K562 (cell line): ENCODE measurements at regions not wholly inside any gene's neighbourhood (a gene's known extent, or its start where the extent isn't known, plus 50 kb on each side); places are given as distances from the start of the nearest gene placed in this dataset.

Experiments used
- ATAC-seq: fragments of 200-7000 bp; cut with Tn5 transposase; 3 replicates; pipeline ENCODE4 v1.9.1; 2020; ENCODE audit warnings: moderate library complexity
- BruUV-seq: library from RNA; stranded (reverse); fragments of 400-500 nt; replicated peaks from 2 replicates; lab custom pipeline; 2021; lab: Mats Ljungman, UMichigan
- CTCF ChIA-PET: fragments of 300-600 bp; formaldehyde crosslinking; extraction: SDS; loops from one replicate; lab custom pipeline; 2021; ENCODE audit warnings: low intra/inter-chr PET ratio; lab: Yijun Ruan, JAX
- POLR2A ChIA-PET: fragments of 300-600, 350-650 bp; sonication (Branson Sonifier 250); formaldehyde crosslinking; extraction: SDS; loops from one replicate; lab custom pipeline; 2021; ENCODE audit warnings: antibody characterized with exemption, inconsistent platforms; lab: Yijun Ruan, JAX
- DNase-seq, 4 experiments: peaks; one replicate each; pipeline versions ENCODE4 v3.0.0 to v3.0.0-alpha.2; 2011 to 2018; ENCODE audit warnings: low spot score in 3 of 4, mixed read lengths in 3 of 4; ENCODE audit errors: extremely low read depth in 1 of 4
- FAIRE-seq: peaks from 2 replicates; lab custom pipeline; 2011; peaks lifted over from hg19 to GRCh38; lab: Jason Lieb, UNC
- H2AFZ ChIP-seq: 2 replicates; pipeline ENCODE4 v1.6.0; 2011; ENCODE audit warnings: low read depth, low read length, control low read depth, inconsistent platforms
- H3K27ac ChIP-seq: fragments of 200-600 bp; 3 replicates; pipeline ENCODE4 v1.8.0; 2011; ENCODE audit warnings: low read depth, mild to moderate bottlenecking, control low read depth, inconsistent platforms, low read length, moderate library complexity, mixed read lengths; ENCODE audit errors: extremely low read depth
- H3K27me3 ChIP-seq, 2 experiments: fragments of 300-600 bp in 1 of 2; 2 replicates in 1 of 2; 3 replicates in 1 of 2; pipeline versions ENCODE4 v1.6.0 to v1.8.0; 2011; ENCODE audit warnings: inconsistent platforms in 2 of 2, low read length in 2 of 2, mild to moderate bottlenecking in 1 of 2, mixed read lengths in 1 of 2, moderate library complexity in 1 of 2; ENCODE audit not compliant: control insufficient read depth in 2 of 2, insufficient read depth in 2 of 2
- H3K36me3 ChIP-seq: fragments of 300-600 bp; 3 replicates; pipeline ENCODE4 v1.8.0; 2011; ENCODE audit warnings: mild to moderate bottlenecking, low read length, inconsistent platforms; ENCODE audit not compliant: control insufficient read depth, insufficient read depth
- H3K4me1 ChIP-seq, 2 experiments: fragments of 200-600 bp in 1 of 2; replicated peaks in 1 of 2; 2 replicates in 1 of 2; 3 replicates in 1 of 2; pipeline versions ENCODE4 v1.5.1 to v1.8.0; 2011; ENCODE audit warnings: inconsistent platforms in 2 of 2, low read length in 2 of 2, mild to moderate bottlenecking in 1 of 2, mixed read lengths in 1 of 2, moderate library complexity in 1 of 2; ENCODE audit not compliant: control insufficient read depth in 2 of 2, insufficient read depth in 2 of 2
- H3K4me2 ChIP-seq: 2 replicates; pipeline ENCODE4 v1.6.1; 2011; ENCODE audit warnings: low read length, control low read depth, inconsistent platforms, mixed read lengths; ENCODE audit not compliant: insufficient read depth
- H3K4me3 ChIP-seq: fragments of 200-600 bp; sonication (generic), shearing (Covaris generic); 2 replicates; pipeline ENCODE4 v1.5.1; 2016; ENCODE audit warnings: control low read depth, inconsistent platforms
- H3K79me2 ChIP-seq: fragments of 200-600 bp; 3 replicates; pipeline ENCODE4 v1.8.0; 2011; ENCODE audit warnings: low read length, inconsistent platforms; ENCODE audit not compliant: control insufficient read depth, insufficient read depth
- H3K9ac ChIP-seq, 2 experiments: 2 replicates each; pipeline versions ENCODE4 v1.6.0 to v1.6.1; 2011; ENCODE audit warnings: low read depth in 2 of 2, low read length in 2 of 2, control low read depth in 1 of 2, inconsistent platforms in 1 of 2, mild to moderate bottlenecking in 1 of 2, mixed read lengths in 1 of 2; ENCODE audit not compliant: insufficient read depth in 1 of 2
- H3K9me1 ChIP-seq: one replicate; pipeline ENCODE4 v1.6.0; 2011; ENCODE audit warnings: inconsistent platforms, mild to moderate bottlenecking, low read length, moderate library complexity; ENCODE audit not compliant: control insufficient read depth, insufficient read depth
- H3K9me3 ChIP-seq: replicated peaks from 2 replicates; pipeline ENCODE4 v1.5.1; 2011; ENCODE audit warnings: low read depth, low read length, inconsistent platforms; ENCODE audit not compliant: control insufficient read depth, insufficient read depth
- H4K20me1 ChIP-seq: replicated peaks from 2 replicates; pipeline ENCODE4 v1.6.1; 2011; ENCODE audit warnings: low read length, inconsistent platforms, mixed read lengths; ENCODE audit not compliant: control insufficient read depth, insufficient read depth
- CAMTA2 ChIP-seq: fragments of 250-450 bp; sonication (Bioruptor Pico); conservative IDR thresholded peaks from 2 replicates; pipeline ENCODE4 v1.5.1; 2022
- MEIS2 ChIP-seq: fragments of 450-650 bp; IDR thresholded peaks from 2 replicates; pipeline ENCODE4 v1.6.1; 2014; ENCODE audit warnings: mild to moderate bottlenecking; ENCODE audit not compliant: partially characterized antibody
- TCF7L2 ChIP-seq: fragments of 150-350 bp; IDR thresholded peaks from 2 replicates; pipeline ENCODE4 v1.6.1; 2016; ENCODE audit warnings: low read depth, mild to moderate bottlenecking, low read length, moderate library complexity
- TEAD4 ChIP-seq, 2 experiments: sonication (generic) in 1 of 2; formaldehyde crosslinking in 1 of 2; IDR thresholded peaks; 2 replicates each; pipeline versions ENCODE4 v1.6.1 to v1.8.0; 2012 to 2022; ENCODE audit warnings: borderline replicate concordance in 1 of 2, inconsistent platforms in 1 of 2, low read length in 1 of 2, mild to moderate bottlenecking in 1 of 2, missing genetic modification reagents in 1 of 2
- YY1 ChIP-seq, 3 experiments: IDR thresholded peaks; 2 replicates each; pipeline ENCODE4 v1.6.1; 2011; ENCODE audit warnings: low read length in 2 of 3, mild to moderate bottlenecking in 2 of 3, moderate library complexity in 2 of 3, borderline replicate concordance in 1 of 3, control low read depth in 1 of 3, low read depth in 1 of 3; ENCODE audit not compliant: insufficient read depth in 3 of 3, insufficient replicate concordance in 2 of 3, control insufficient read depth in 1 of 3, insufficient read length in 1 of 3; ENCODE audit errors: extremely low read depth in 1 of 3
- ZNF224 ChIP-seq: sonication (generic); formaldehyde crosslinking; IDR thresholded peaks from 2 replicates; pipeline ENCODE4 v1.8.0; 2022; ENCODE audit warnings: mild to moderate bottlenecking, missing genetic modification reagents
- WGBS: fragments of 100-300 bp; shearing (Covaris generic); methylation state at CpG from one replicate; pipeline ENCODE4 v1.1.6; 2016; ENCODE audit warnings: low coverage, mixed read lengths; ENCODE audit not compliant: insufficient coverage; ENCODE audit errors: missing lambda C conversion rate; 5-methylcytosine and 5-hydroxymethylcytosine counted together
- in situ Hi-C: fragments of 300-500 bp; cut with MboI; formaldehyde crosslinking; loops from 4 replicates; pipeline ENCODE4 v1.15.0; 2018; ENCODE audit warnings: inconsistent platforms, mixed read lengths
- intact Hi-C: fragments of 100-400 bp; cut with micrococcal nuclease; formaldehyde crosslinking; loops from 2 replicates; pipeline ENCODE4 v1.14.2; 2022
- TF ChIP-seq, protein P1 (sequence below), 2 experiments: fragments of 450-650 bp; formaldehyde crosslinking in 1 of 2; IDR thresholded peaks; 2 replicates each; pipeline versions ENCODE4 v1.4.0 to v1.6.1; 2014 to 2020; ENCODE audit warnings: mild to moderate bottlenecking in 2 of 2, borderline replicate concordance in 1 of 2, low read depth in 1 of 2

DNA sequence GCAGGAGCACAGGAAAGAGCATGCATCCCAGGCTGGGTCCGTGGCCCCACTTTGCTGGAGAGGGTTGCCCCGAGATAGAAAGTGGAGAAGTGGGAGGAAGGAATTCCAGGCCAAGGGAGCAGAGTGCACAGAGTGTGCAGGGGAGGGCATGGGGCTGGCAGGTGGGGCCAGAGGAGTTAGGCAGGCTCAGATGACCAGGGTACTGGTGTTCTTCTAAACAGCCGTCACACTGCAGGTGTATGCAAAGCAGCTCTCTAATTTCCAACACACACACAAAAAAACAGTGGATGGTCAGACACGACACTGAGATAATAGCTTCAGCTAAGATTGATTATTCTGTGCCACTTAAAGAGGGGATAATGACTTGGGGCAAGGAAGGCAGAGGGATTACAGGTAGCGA lies 212.2 kb downstream of the MTRR start:
- Histone ChIP-seq H2AFZ (no peak overlapping the region), H3K9me3 (no peaks in the 10 kb centered on the region), H3K27ac (no peak overlapping the region), H3K4me3 (no peak overlapping the region), H3K9ac (no peak overlapping the region; a peak in 1 of 4 replicates), H3K4me1 (no peaks in the 10 kb centered on the region), H3K36me3 (no peaks in the 10 kb centered on the region), H3K79me2 (no peaks in the 10 kb centered on the region), H4K20me1 (no peaks in the 10 kb centered on the region), H3K4me2 (no peak overlapping the region), H3K9me1 (no peaks in the 10 kb centered on the region), H3K27me3 (peaks cover 0 to 3% of the 10 kb centered on the region in 2 experiments; a peak in 2 of 5 replicates)
- intact Hi-C loops, result no loop called here
- CTCF ChIA-PET, result no interaction called here
- POLR2A ChIA-PET, result no interaction called here
- no peak for TF ChIP-seq CAMTA2
- no peak for TF ChIP-seq MEIS2
- no peak for TF ChIP-seq TCF7L2
- no peak for TF ChIP-seq ZNF224 (CRISPR knock-in tag)
- no peak for TF ChIP-seq YY1 (IDR thresholded peaks at IDR 0.05; ENCODE audit: borderline replicate concordance in 1 of 3, control insufficient read depth in 1 of 3, extremely low read depth in 1 of 3, insufficient read depth in 3 of 3, insufficient read length in 1 of 3, insufficient replicate concordance in 2 of 3, low read depth in 1 of 3, low read length in 2 of 3)
- in situ Hi-C loops, result no loop called here
- WGBS, result 0% methylated on average over 5 of the region's 5 CpGs
- FAIRE-seq, result no peak
- BruUV-seq, result no TSS peak
- no peak for DNase-seq
- ATAC-seq, result no peak

DNA sequence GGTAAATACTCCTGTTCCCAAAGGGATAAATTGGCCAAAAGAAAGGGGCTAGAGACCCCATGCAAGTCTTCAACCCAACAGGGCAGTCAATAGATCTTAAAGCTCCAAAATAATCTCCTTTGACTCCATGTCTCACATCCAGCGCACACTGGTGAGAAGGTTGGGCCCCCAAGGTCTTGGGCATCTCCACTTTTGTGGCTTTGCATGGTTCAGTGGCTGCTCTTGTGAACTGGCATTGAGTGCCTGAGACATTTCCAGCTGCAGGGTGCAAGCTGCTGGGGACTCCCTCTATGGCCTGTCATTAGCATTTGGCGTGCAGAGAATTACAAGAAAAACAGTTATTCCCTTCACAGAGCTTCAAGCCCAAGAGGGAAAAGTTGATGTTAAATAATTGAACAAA lies 224.7 kb downstream of the MTRR start:
- POLR2A ChIA-PET, result interaction anchor here (0.7 to 1.1 kb wide), 2 partner anchors 388 to 429 kb away, joined by 3 read pairs; no protein-coding TSS in a partner anchor
- in situ Hi-C loops, result no loop called here
- no peak for DNase-seq
- WGBS, result 0% methylated on average over 2 of the region's 2 CpGs
- CTCF ChIA-PET, result no interaction called here
- Histone ChIP-seq H3K79me2 (no peaks in the 10 kb centered on the region), H3K4me3 (no peak overlapping the region), H3K27me3 (peaks cover 0 to 6% of the 10 kb centered on the region in 2 experiments; a peak in 1 of 5 replicates), H3K9me1 (no peaks in the 10 kb centered on the region), H3K9ac (no peak overlapping the region), H4K20me1 (no peaks in the 10 kb centered on the region), H3K4me2 (no peak overlapping the region), H3K27ac (no peak overlapping the region), H2AFZ (no peak overlapping the region), H3K36me3 (no peaks in the 10 kb centered on the region), H3K9me3 (no peaks in the 10 kb centered on the region), H3K4me1 (no peaks in the 10 kb centered on the region)
- no TSS peak for BruUV-seq
- intact Hi-C loops, result no loop called here
- no peak for ATAC-seq
- FAIRE-seq, result no peak
- TF ChIP-seq TEAD4 (IDR thresholded peaks at IDR 0.05; ENCODE audit: low read length) (no peak), TEAD4 (CRISPR knock-in tag; IDR thresholded peaks at IDR 0.05; ENCODE audit: borderline replicate concordance) (no peak)
- TF ChIP-seq, protein P1, sequence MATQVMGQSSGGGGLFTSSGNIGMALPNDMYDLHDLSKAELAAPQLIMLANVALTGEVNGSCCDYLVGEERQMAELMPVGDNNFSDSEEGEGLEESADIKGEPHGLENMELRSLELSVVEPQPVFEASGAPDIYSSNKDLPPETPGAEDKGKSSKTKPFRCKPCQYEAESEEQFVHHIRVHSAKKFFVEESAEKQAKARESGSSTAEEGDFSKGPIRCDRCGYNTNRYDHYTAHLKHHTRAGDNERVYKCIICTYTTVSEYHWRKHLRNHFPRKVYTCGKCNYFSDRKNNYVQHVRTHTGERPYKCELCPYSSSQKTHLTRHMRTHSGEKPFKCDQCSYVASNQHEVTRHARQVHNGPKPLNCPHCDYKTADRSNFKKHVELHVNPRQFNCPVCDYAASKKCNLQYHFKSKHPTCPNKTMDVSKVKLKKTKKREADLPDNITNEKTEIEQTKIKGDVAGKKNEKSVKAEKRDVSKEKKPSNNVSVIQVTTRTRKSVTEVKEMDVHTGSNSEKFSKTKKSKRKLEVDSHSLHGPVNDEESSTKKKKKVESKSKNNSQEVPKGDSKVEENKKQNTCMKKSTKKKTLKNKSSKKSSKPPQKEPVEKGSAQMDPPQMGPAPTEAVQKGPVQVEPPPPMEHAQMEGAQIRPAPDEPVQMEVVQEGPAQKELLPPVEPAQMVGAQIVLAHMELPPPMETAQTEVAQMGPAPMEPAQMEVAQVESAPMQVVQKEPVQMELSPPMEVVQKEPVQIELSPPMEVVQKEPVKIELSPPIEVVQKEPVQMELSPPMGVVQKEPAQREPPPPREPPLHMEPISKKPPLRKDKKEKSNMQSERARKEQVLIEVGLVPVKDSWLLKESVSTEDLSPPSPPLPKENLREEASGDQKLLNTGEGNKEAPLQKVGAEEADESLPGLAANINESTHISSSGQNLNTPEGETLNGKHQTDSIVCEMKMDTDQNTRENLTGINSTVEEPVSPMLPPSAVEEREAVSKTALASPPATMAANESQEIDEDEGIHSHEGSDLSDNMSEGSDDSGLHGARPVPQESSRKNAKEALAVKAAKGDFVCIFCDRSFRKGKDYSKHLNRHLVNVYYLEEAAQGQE (IDR thresholded peaks at IDR 0.05; ENCODE audit: borderline replicate concordance), result no peak
- TF ChIP-seq, protein P1 (CRISPR knock-in tag; IDR thresholded peaks at IDR 0.05; ENCODE audit: low read depth), result no peak
